ENCODE measurements at regions not wholly inside any gene's neighbourhood (a gene's known extent, or its start where the extent isn't known, plus 50 kb on each side); places are given as distances from the start of the nearest gene placed in this dataset.

- no peak for DNase-seq
- 88 to 90% methylated on average over 10 of the region's 10 CpGs for WGBS, 2 donors
- TF ChIP-seq CTCF (IDR thresholded peaks at IDR 0.05) (no peak), POLR2A (IDR thresholded peaks at IDR 0.05) (no peak)
- Histone ChIP-seq H3K4me3 (replicated peaks in 1 of 3) (no peak overlapping the region), H3K27me3 (no peaks in the 10 kb centered on the region), H3K9me3 (no peaks in the 10 kb centered on the region), H3K36me3 (no peaks in the 10 kb centered on the region), H3K27ac (no peak overlapping the region), H3K4me1 (peaks cover 0 to 6% of the 10 kb centered on the region in 2 donors)
- intact Hi-C loops (cut with DNase I): no loop called here
Observed at GRCh38 chr6:10310826-10311225, 104.0 kb downstream of the TFAP2A start.

GRCh38 chr6:10310330-10310653 lies 104.6 kb downstream of the TFAP2A start:
- no peak for DNase-seq
- TF ChIP-seq POLR2A (IDR thresholded peaks at IDR 0.05): no peak
- TF ChIP-seq CTCF (IDR thresholded peaks at IDR 0.05): no peak
- Histone ChIP-seq H3K4me1 (peaks cover 0 to 6% of the 10 kb centered on the region in 2 donors), H3K9me3 (no peaks in the 10 kb centered on the region), H3K36me3 (no peaks in the 10 kb centered on the region), H3K4me3 (replicated peaks in 1 of 3) (no peak overlapping the region), H3K27ac (no peak overlapping the region), H3K27me3 (no peaks in the 10 kb centered on the region)
- WGBS, 2 donors: 35 to 43% methylated on average over 4 of the region's 4 CpGs
- intact Hi-C loops (cut with DNase I): no loop called here

GRCh38 chr6:10309457-10310329 lies 105.2 kb downstream of the TFAP2A start:
- Histone ChIP-seq H3K4me3 (replicated peaks in 1 of 3) (no peak overlapping the region), H3K9me3 (no peaks in the 10 kb centered on the region), H3K36me3 (no peaks in the 10 kb centered on the region), H3K4me1 (peaks cover 0 to 6% of the 10 kb centered on the region in 2 donors), H3K27ac (no peak overlapping the region), H3K27me3 (no peaks in the 10 kb centered on the region)
- no peak for TF ChIP-seq POLR2A (IDR thresholded peaks at IDR 0.05)
- no peak for TF ChIP-seq CTCF (IDR thresholded peaks at IDR 0.05)
- DNase-seq: no peak
- intact Hi-C loops (cut with DNase I): no loop called here
- WGBS, 2 donors: 68 to 69% methylated on average over 7 of the region's 7 CpGs

DNA sequence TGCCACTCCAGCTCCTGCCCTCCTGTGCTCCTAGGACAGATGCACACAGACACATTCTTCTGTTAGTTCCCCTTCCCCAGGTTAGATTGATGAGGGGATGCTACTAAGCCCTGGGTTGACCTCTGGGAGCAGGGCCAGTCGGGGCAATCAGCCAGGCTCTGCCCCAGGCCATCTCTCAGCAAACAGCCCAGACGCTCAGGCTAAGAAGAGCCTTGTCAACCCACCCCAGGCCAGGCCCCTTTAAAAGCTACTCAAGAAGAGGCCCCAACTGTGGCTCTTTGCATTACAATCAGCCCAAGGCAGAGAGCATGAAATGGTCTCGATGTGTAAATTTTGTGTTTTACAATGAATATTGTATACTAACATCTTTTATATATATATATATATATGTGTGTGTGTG lies 107.4 kb downstream of the TFAP2A start:
- TF ChIP-seq POLR2A (IDR thresholded peaks at IDR 0.05): no peak
- no peak for TF ChIP-seq CTCF (IDR thresholded peaks at IDR 0.05)
- Histone ChIP-seq H3K4me3 (replicated peaks in 1 of 3) (no peak overlapping the region), H3K27me3 (no peaks in the 10 kb centered on the region), H3K27ac (no peak overlapping the region), H3K9me3 (no peaks in the 10 kb centered on the region), H3K36me3 (no peaks in the 10 kb centered on the region), H3K4me1 (no peaks in the 10 kb centered on the region)
- DNase-seq: no peak
- WGBS, 2 donors: 63 to 64% methylated on average over 3 of the region's 3 CpGs
- intact Hi-C loops (cut with DNase I): no loop called here

DNA sequence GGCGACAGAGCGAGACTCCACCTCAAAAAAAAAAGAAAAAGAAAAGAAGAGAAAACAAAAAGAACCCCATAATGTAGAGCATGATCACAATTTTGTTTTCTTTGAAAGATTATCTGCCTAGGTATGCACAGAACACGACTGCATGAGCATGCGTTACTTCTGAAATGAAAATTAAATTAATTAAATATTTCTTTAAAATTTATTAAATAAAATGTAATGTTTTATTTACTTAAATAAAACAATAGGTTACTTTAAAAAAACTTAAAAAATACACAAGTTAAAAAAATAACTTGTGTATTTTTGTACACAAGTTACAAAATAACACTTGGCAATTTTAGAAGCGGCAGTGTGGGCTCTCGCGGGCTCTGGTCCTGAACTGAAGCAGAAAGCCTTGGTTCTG lies 107.8 kb downstream of the TFAP2A start:
- Histone ChIP-seq H3K36me3 (no peaks in the 10 kb centered on the region), H3K27me3 (no peaks in the 10 kb centered on the region), H3K4me3 (replicated peaks in 1 of 3) (no peak overlapping the region), H3K27ac (no peak overlapping the region), H3K9me3 (no peaks in the 10 kb centered on the region), H3K4me1 (no peaks in the 10 kb centered on the region)
- DNase-seq: no peak
- WGBS, 2 donors: 93 to 94% methylated on average over 7 of the region's 7 CpGs
- intact Hi-C loops (cut with DNase I): no loop called here
- TF ChIP-seq POLR2A (IDR thresholded peaks at IDR 0.05) (no peak), CTCF (IDR thresholded peaks at IDR 0.05) (no peak)
